ENCODE measurements at regions not wholly inside any gene's neighbourhood (a gene's known extent, or its start where the extent isn't known, plus 50 kb on each side); places are given as distances from the start of the nearest gene placed in this dataset.

DNA sequence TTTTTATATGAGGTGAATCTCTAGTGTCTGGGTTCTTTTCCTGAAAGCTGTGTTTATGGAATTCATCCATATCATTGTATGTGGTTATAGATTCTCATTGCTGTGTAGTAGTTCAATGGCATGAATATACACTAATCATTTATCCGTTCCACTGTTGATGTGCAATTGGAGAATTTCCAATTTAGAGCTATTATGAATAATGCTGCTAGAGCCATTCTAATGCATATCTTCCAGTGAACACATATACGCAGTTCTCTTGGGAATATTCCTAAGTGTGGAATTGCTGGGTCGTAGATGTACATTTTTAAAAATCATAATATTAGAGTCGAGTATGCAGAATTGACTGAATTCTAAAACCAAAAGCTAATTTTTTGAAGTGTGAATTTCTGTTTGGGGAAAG, 327.5 kb upstream of the JAG1 start:
- no peak overlapping the region for H3K4me3 ChIP-seq
- peaks cover 0 to 5% (median 0%) of the 10 kb centered on the region in 3 donors for H3K9me3 ChIP-seq
- no peak overlapping the region for H3K27ac ChIP-seq
- 65 to 67% methylated on average over 4 of the region's 4 CpGs for WGBS, 2 donors (ENCODE audit: low coverage in 1 of 2)
- TF ChIP-seq POLR2AphosphoS5 (IDR thresholded peaks at IDR 0.05), result no peak
- TF ChIP-seq EP300 (IDR thresholded peaks at IDR 0.05), result no peak
- TF ChIP-seq POLR2A (IDR thresholded peaks at IDR 0.05), result no peak
- TF ChIP-seq, protein P1, sequence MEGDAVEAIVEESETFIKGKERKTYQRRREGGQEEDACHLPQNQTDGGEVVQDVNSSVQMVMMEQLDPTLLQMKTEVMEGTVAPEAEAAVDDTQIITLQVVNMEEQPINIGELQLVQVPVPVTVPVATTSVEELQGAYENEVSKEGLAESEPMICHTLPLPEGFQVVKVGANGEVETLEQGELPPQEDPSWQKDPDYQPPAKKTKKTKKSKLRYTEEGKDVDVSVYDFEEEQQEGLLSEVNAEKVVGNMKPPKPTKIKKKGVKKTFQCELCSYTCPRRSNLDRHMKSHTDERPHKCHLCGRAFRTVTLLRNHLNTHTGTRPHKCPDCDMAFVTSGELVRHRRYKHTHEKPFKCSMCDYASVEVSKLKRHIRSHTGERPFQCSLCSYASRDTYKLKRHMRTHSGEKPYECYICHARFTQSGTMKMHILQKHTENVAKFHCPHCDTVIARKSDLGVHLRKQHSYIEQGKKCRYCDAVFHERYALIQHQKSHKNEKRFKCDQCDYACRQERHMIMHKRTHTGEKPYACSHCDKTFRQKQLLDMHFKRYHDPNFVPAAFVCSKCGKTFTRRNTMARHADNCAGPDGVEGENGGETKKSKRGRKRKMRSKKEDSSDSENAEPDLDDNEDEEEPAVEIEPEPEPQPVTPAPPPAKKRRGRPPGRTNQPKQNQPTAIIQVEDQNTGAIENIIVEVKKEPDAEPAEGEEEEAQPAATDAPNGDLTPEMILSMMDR (IDR thresholded peaks at IDR 0.05), result no peak
- ATAC-seq, result no peak
- H3K36me3 ChIP-seq, result no peaks in the 10 kb centered on the region
- H3K27me3 ChIP-seq, result no peaks in the 10 kb centered on the region
- no peaks in the 10 kb centered on the region for H3K4me1 ChIP-seq

DNA sequence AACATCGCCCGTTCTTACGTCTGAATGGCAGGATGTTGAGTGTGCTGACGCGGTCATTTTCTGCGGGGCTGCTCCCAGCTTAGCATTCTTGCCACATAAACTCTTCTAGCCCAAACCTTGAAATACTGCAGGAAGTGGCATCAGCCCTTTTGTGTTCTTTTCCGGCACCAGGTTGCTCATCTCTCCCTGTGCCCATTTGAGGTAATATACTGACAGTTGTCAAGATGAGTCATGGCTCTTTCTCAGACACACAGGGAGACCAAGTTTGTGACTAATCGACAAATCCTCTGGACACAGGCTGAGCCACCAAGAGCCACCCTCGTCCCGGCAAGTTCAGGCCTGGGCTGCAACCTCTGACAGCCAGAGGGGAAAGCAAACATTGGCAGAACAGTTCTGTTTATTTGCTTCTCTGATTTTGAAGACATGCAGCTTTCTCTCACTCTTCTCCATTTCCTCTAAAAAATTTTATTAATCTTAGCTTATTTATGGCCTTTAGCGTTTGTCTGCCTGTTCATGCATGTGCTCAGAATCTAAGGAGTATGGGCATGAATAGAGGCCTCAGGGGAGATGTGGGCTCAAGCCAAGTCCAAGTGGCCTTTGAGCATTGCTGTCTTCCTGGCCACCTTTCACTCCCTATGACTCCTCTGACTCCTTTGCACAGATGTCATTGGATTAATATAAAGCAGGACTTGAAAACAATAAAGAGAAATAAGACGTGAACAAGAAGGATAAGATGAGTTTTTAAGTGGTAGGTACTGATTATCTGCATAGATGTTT, 328.2 kb upstream of the JAG1 start:
- H3K4me1 ChIP-seq, result no peaks in the 10 kb centered on the region
- no peaks in the 10 kb centered on the region for H3K27me3 ChIP-seq
- 61 to 66% methylated on average over 11 to 12 of the region's 12 CpGs for WGBS, 2 donors (ENCODE audit: low coverage in 1 of 2)
- H3K36me3 ChIP-seq, result no peaks in the 10 kb centered on the region
- H3K4me3 ChIP-seq, result no peak overlapping the region
- TF ChIP-seq POLR2A (IDR thresholded peaks at IDR 0.05), result no peak
- TF ChIP-seq, protein P1 (IDR thresholded peaks at IDR 0.05), result no peak
- TF ChIP-seq EP300 (IDR thresholded peaks at IDR 0.05), result no peak
- no peak for TF ChIP-seq POLR2AphosphoS5 (IDR thresholded peaks at IDR 0.05)
- ATAC-seq, result no peak
- peaks cover 0 to 11% (median 0%) of the 10 kb centered on the region in 3 donors for H3K9me3 ChIP-seq
- no peak overlapping the region for H3K27ac ChIP-seq

DNA sequence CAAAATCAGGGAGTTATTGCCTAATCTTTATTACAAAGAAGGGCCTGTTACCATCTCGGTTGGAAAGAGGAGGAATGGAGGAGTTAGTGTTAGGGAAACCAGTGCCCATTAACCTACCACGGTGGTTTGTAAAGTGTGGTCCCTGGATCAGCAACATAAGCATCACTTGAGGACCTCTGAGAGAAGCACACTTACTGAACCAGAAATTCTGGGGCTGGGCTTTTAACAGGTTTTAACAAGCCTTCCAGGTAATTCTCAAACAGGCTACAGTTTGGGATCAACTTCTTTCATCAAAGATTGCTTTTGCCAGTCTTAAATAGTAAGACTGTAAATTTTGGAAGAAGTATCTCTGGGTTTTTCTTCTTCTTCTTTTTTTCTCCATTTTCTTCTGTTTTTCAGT, 329.5 kb upstream of the JAG1 start:
- H3K4me3 ChIP-seq, result no peak overlapping the region
- peaks cover 0 to 13% (median 0%) of the 10 kb centered on the region in 3 donors for H3K9me3 ChIP-seq
- 100% methylated on average over 1 of the region's 2 CpGs; no CpG with 5 or more reads in 1 of the 2 donors for WGBS, 2 donors (ENCODE audit: low coverage in 1 of 2)
- no peaks in the 10 kb centered on the region for H3K27me3 ChIP-seq
- H3K36me3 ChIP-seq, result no peaks in the 10 kb centered on the region
- no peak for ATAC-seq
- TF ChIP-seq, protein P1 (IDR thresholded peaks at IDR 0.05), result no peak
- TF ChIP-seq POLR2AphosphoS5 (IDR thresholded peaks at IDR 0.05) (no peak), EP300 (IDR thresholded peaks at IDR 0.05) (no peak), POLR2A (IDR thresholded peaks at IDR 0.05) (no peak)
- H3K4me1 ChIP-seq, result no peaks in the 10 kb centered on the region
- no peak overlapping the region for H3K27ac ChIP-seq

DNA sequence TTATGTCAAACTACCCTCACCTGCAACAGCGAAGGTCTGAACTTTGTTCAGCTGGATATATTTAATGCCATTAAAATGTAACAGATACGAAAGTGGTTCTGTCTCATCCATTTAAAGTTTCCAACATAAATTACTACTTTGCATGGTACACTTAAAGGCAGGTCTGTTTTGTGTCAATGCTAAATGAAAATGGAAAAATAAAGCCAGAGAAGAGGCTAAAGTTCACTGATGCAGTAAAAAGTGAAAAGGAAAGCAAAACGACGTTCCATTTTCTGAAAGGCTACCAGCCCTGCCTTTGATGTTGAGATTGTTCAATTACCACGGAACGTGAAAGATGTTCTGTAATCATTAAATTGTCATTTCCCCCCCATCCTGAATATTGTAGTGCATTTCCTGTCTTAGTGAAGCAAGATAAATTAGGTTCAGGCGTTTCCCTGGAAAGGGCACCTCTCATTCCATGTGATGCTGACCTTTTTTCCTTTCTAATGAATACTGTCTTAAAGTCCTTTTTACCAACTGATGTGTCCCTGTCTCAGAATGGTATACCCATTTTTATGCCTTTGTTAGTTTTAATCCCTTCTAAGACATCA, 334.7 kb upstream of the JAG1 start:
- Histone ChIP-seq H3K4me1 (peaks cover 0 to 6% (median 0%) of the 10 kb centered on the region in 3 donors), H3K9me3 (peaks cover 0 to 13% (median 0%) of the 10 kb centered on the region in 3 donors), H3K27ac (no peak overlapping the region), H3K27me3 (no peaks in the 10 kb centered on the region), H3K4me3 (no peak overlapping the region), H3K36me3 (no peaks in the 10 kb centered on the region)
- 24 to 30% methylated on average over 7 of the region's 7 CpGs for WGBS, 2 donors (ENCODE audit: low coverage in 1 of 2)
- TF ChIP-seq POLR2AphosphoS5 (IDR thresholded peaks at IDR 0.05) (no peak), EP300 (IDR thresholded peaks at IDR 0.05) (no peak), POLR2A (IDR thresholded peaks at IDR 0.05) (no peak)
- TF ChIP-seq, protein P1 (IDR thresholded peaks at IDR 0.05), result no peak
- ATAC-seq, result no peak

DNA sequence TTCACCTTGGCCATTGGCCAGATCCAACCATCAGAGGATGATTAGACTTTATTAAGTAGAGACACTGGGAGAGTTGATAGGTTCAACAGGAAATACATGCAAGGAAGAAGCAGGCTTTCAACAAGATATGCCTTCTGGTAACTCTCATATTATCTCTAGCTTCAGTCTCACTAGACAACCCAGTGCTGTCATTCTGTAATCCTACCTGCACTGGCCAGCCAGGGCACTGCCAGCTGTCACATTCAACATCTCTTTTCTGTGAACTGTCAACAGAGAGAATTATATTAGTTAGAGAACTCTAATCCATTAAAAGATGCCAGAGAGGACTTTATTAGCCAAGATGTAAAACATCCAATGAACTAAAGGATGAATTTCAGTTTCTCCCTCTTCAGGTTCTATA, 337.9 kb upstream of the JAG1 start:
- Histone ChIP-seq H3K27me3 (no peaks in the 10 kb centered on the region), H3K9me3 (peaks cover 0 to 5% (median 0%) of the 10 kb centered on the region in 3 donors), H3K36me3 (no peaks in the 10 kb centered on the region), H3K4me1 (peaks cover 0 to 14% (median 0%) of the 10 kb centered on the region in 3 donors), H3K27ac (no peak overlapping the region), H3K4me3 (no peak overlapping the region)
- no peak for ATAC-seq
- TF ChIP-seq, protein P1 (IDR thresholded peaks at IDR 0.05), result no peak
- TF ChIP-seq POLR2A (IDR thresholded peaks at IDR 0.05) (no peak), POLR2AphosphoS5 (IDR thresholded peaks at IDR 0.05) (no peak), EP300 (IDR thresholded peaks at IDR 0.05) (no peak)
